ENCODE measurements at regions not wholly inside any gene's neighbourhood (a gene's known extent, or its start where the extent isn't known, plus 50 kb on each side); places are given as distances from the start of the nearest gene placed in this dataset.

DNA sequence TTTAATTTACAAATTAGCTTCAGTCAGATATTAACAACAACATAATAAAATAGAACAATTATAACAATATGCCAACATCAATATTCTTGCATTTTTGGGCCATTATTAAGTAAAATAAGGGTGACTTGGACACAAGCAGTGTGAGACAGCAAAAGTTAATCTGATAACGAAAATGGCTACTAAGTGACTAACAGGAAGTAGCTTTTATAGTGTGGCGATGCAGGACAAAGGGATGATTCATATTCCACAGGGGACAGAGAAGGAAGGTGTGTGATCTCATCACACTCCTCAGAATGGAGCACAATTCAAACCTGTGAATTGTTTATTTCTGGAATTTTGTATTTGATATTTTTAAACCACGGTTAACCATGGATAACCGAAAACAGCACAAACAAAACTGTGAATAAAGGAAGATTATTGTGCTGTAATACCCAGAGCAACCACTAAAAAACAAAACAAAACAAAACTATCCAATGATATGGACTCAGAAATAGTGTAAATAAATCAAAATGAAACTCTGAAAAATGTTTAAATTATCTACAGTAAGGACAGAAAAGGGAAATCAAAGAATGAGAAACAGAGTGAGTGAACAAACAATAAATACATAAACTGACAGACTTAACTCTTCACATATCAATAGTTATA is 66.9 kb upstream of the TFEC start:
- TF ChIP-seq, protein P1, sequence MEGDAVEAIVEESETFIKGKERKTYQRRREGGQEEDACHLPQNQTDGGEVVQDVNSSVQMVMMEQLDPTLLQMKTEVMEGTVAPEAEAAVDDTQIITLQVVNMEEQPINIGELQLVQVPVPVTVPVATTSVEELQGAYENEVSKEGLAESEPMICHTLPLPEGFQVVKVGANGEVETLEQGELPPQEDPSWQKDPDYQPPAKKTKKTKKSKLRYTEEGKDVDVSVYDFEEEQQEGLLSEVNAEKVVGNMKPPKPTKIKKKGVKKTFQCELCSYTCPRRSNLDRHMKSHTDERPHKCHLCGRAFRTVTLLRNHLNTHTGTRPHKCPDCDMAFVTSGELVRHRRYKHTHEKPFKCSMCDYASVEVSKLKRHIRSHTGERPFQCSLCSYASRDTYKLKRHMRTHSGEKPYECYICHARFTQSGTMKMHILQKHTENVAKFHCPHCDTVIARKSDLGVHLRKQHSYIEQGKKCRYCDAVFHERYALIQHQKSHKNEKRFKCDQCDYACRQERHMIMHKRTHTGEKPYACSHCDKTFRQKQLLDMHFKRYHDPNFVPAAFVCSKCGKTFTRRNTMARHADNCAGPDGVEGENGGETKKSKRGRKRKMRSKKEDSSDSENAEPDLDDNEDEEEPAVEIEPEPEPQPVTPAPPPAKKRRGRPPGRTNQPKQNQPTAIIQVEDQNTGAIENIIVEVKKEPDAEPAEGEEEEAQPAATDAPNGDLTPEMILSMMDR (IDR thresholded peaks at IDR 0.05; ENCODE audit: insufficient read depth, low read depth, low read length, missing control alignments) = no peak
- DNase-seq (ENCODE audit: low read depth) = no peak
- H3K4me3 ChIP-seq (ENCODE audit: low read depth, low read length) = no peak overlapping the region

DNA sequence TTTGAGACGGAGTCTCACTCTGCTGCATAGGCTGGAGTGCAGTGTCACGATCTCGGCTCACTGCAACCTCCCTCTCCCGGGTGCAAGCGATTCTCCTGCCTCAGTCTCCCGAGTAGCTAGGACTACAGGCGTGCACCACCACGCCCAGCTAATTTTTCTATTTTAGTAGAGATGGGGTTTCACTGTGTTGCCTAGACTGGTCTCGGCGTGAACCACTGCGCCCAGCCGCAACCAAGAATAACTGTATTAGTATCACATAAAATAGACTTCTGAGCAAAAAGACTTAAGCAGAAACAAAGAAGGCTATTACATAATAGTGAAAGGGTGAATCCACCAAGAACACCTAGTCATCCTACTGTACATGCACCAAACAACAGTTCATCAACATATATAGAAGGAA is 67.6 kb upstream of the TFEC start:
- DNase-seq (ENCODE audit: low read depth) = no peak
- H3K4me3 ChIP-seq (ENCODE audit: low read depth, low read length) = no peak overlapping the region
- TF ChIP-seq, protein P1 (IDR thresholded peaks at IDR 0.05; ENCODE audit: insufficient read depth, low read depth, low read length, missing control alignments) = no peak

DNA sequence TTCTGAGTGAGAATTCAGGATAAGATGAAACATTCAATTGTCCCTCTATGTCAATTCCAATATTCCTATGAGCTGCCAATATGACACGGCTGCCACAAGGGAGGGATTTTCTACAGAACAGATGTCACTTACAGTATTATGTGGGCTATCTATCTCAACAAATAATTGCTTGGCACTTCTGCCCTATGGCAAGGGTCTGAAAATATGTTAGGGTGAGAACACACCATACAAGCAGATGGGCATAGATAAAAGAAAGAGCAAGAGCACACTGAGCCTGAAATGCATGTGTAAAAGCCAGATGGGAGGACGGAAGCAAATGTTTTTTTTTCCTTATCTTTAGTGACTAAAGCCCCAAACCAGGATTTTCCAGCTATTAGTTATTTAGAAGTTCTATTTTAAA is 70.1 kb upstream of the TFEC start:
- TF ChIP-seq, protein P1 (IDR thresholded peaks at IDR 0.05; ENCODE audit: insufficient read depth, low read depth, low read length, missing control alignments) = no peak
- no peak for DNase-seq (ENCODE audit: low read depth)
- no peak overlapping the region for H3K4me3 ChIP-seq (ENCODE audit: low read depth, low read length)

DNA sequence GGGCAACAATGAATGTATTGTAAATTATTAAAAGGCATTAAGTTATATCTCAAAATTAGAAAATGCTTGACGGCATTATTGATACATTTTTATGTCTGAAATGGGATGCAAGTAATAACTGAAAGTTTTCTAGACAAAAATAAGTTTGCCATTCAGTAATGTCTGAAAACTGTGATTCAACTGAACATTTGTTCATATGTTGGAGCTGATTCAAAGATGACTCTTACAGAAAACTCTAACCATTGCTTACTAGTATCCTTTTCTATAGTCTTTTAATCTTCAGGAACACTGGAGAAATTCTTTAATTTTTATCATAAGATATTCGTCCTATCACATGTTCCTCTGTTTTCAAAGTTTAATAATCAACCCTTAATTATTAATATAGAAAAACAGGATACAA is 71.1 kb upstream of the TFEC start:
- TF ChIP-seq, protein P1 (IDR thresholded peaks at IDR 0.05; ENCODE audit: insufficient read depth, low read depth, low read length, missing control alignments) = no peak
- H3K4me3 ChIP-seq (ENCODE audit: low read depth, low read length) = no peak overlapping the region
- no peak for DNase-seq (ENCODE audit: low read depth)

DNA sequence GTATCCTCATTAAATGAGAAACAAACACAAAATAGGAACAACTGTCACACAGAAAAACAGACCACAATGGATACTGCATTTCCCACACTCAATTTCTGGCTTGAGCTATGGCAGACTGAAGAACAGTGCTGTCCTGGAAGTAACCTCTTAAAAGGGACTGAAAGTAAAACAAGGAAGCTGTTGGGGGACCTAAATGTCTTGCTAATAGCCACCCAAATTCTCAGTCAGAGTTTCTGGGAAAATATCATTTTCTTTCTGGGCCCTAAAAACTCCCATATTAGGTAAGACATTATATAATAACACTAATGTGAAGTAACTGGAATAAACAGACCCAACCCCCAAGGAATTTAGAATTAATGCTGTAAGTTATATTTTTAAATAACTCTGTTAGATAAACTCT is 80.9 kb upstream of the TFEC start:
- DNase-seq (ENCODE audit: low read depth) = no peak
- TF ChIP-seq, protein P1 (IDR thresholded peaks at IDR 0.05; ENCODE audit: insufficient read depth, low read depth, low read length, missing control alignments) = no peak
- no peak overlapping the region for H3K4me3 ChIP-seq (ENCODE audit: low read depth, low read length)

DNA sequence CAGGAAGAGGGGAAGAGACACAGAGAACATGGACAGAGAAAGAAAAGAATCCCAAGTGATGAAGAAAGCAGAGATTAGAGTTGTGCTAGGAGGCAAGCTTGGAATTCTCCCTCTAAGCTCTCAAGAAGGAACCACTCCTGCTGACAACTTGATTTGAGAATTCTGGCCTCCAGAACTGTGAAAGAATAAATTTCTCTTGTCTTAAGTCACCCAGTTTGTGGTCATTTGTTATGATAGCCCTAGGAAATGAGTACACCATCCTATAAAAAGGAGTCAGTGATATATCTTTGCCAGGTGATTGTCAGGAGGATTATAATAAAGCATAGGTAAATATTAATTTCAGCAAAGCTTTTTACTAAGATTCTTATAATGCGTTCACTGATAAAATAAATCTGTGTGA is 82.7 kb upstream of the TFEC start:
- DNase-seq (ENCODE audit: low read depth) = no peak
- TF ChIP-seq, protein P1 (IDR thresholded peaks at IDR 0.05; ENCODE audit: insufficient read depth, low read depth, low read length, missing control alignments) = no peak
- H3K4me3 ChIP-seq (ENCODE audit: low read depth, low read length) = no peak overlapping the region

DNA sequence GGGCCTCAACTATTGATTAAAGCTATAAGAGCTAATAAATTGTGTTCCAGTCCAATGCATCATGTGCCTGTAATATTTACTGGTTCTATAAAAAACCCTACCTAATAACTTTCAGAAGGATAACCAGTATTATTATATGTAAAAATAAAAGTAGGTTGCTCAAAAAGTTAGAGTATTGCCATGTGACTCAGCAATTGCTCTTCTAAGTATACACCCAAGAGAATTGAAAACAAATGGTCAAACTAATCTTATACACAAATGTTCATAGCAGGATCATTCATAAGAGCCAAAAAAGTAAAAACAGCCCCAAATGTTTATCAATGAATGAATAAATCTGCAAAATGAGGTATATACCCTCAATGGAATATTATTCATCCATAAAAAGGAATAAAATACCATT is 89.5 kb upstream of the TES start:
- no peak for DNase-seq (ENCODE audit: low read depth)
- TF ChIP-seq, protein P1 (IDR thresholded peaks at IDR 0.05; ENCODE audit: insufficient read depth, low read depth, low read length, missing control alignments) = no peak
- no peak overlapping the region for H3K4me3 ChIP-seq (ENCODE audit: low read depth, low read length)

Measured in GM12865 (cell line).